HG02970 (cell line): ENCODE measurements at regions not wholly inside any gene's neighbourhood (a gene's known extent, or its start where the extent isn't known, plus 50 kb on each side); places are given as distances from the start of the nearest gene placed in this dataset.

Experiments used
- ATAC-seq: cut with Tn5 transposase; IDR thresholded peaks from one replicate; pipeline ENCODE4 v1.9.1; 2021; ENCODE audit warnings: mild to moderate bottlenecking, moderate library complexity, moderate number of reproducible peaks; ENCODE audit not compliant: unreplicated experiment, low FRiP score

DNA sequence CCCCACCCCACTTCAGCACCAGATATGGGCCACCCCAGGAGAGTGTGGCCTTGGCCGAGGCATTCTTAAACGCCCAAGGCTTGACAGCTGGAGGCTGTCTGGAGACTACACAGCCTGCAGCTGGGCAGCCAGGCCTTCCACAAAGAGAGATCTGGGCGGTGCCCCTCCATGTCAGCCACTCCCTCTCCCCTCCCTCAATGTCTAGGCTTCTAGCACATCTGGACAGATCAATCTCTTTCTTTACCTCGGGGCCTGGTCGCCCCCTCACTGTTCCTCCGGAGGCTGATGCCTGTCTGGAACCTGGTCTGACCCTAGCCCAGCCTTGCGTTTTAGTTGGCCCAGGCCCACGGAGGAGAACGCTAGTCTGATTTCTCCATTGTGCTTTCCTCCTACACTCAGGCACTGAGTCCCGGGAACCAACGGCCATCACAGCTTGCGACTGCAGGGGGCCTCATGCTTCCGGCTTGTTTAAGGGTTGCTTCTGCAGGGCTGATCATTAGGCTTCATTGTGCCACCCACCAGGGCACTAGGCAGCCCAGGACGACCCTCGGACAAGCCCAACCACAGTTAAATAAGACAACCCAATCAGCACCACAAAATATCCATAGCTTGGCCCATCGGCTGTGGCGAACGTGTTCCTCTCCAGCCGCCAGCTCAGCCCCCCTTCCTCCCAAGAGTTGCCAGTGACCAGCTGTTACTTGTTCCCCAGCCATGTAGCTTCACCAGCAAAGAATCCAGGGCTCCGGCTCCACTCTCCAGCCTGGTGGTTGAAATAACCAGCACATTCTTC, 200.6 kb downstream of the BCOR start:
- no peak for ATAC-seq

DNA sequence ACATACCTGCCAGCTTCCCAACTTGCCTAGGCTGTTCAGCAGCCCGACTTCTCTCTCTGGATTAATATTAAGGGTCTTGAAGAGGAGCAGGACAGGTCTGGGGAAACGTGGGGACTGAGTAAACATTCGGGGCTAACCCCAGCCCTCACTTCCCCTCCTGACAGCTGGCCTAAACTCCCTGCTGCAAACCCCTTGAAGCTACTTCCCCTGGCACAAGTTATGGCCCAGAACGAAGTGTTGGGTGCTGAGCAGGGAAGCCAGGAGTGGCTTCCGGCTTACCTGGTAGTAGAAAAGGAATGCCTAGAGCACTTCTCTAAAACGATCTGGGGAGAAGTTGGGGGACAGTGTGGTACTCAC, 200.0 kb downstream of the BCOR start:
- no peak for ATAC-seq

- no peak for ATAC-seq
Observed at GRCh38 chrX:39898147-39898546, 199.6 kb downstream of the BCOR start.

- no peak for ATAC-seq
Observed at GRCh38 chrX:39899059-39899458, 198.7 kb downstream of the BCOR start.

DNA sequence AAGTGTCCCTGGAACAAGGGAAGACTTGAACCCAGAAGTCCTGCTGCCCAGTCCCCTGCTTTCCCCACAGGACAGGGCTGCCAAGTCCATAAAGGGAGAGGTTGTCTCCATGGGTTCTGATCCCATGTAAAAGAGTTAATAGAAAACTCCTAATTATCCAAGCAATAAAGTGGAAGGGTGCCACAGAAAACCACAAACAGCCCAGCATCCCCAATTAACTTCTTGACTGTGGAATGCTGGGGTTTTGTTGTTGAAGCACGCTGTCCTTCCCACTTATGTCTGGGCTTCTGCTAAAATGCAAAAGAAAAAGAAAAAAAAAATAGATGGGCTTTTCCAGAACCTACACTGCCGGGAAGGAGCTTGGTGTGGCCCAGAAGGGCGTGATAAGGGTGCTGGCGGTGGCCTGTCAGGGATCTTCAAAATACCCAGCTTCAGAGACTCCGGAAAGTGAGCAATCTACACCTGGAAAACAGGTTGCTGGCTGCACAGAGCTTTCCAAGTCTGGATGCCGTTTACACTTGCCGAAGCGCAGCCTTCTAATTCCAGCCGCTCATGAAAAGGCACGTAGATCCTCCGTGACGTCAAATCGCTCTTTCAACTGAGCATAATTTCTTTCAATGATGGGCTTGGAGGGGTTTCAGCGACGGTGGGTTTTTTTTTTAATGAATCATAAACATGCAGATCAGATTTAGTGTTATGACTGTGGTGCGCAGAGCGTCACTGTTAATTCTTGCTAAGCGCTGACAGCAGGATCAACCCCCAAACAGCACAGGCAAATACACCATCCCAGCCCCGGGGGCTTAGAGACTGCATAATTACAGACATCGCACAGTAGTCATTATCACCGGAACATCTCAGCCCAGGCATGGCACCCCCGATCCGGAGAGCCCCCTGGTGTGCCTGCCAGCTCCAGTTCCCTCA, 197.6 kb downstream of the BCOR start:
- ATAC-seq = no peak

GRCh38 chrX:39900777-39901170, 197.0 kb downstream of the BCOR start:
- ATAC-seq = no peak

DNA sequence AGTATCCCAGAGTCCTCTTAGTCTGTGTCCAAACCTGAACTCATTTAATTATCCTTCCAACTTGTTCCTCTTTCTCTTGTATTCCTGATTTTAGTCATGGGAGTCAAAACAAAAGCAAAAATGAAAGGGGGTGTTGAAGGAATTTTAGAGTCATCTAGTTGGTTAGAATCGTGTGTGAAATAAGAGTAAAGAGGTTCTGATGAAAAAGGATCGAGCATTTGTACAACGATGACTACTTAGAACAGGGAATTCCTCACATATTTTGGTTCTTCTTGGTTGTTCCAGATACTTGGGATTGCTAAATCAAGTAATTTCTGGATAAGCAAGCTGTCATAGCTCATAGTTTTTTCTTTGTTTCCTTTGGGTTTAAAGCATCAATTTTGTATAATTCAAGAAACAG, 194.4 kb downstream of the BCOR start:
- no peak for ATAC-seq

DNA sequence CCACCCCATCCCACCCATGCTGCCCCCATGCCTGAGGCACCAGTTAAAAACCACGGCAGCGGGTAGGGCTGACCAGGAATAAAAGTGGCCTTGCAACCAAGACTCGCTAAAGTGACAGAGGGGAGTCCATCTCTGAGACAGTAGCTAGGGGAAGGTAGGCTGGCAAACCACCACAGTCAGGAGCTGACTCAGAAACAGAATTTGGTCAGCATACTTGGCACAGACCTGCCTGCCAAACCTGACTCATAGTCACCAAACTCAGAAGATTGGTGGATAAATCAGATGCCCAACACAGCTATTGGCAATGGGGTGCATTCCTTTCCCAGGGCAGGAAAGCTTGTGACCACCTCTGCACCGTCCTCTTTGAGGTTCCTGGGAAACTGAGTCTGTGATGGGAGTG, 193.8 kb downstream of the BCOR start:
- no peak for ATAC-seq

DNA sequence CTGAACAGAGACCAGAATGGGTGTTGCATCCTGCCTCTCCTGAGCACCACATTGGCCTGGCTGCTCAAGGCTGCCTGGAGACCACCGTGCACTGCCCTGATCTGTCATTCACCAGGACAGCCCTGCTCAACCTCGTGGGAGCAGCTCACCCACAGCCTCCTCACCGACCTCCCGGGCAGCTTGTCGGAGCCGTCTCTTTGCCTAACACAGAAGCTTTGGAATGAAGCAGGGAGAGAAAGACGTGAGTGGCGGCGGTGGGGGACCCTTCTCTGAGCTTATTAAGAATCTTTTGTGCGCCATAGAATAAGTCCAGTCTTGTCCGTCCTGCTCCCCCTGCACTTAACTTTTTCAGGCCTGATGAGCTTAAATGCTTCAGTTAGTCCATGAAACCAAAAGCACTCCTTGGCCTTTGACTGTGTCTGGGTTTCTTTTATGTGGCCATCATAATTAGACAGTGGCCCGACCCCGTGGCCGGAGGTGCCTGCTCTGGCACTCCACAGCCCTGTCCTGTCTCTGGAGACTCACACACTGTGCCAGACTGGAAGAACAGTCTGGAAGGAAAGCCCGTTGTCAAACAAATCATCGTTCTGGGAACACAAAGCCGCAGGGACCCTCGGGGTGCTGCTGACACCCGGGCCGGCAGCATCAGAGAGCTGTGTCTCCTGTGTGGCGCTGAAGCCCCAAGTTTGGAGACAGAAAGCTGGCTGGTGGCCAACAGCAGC, 192.8 kb downstream of the BCOR start:
- no peak for ATAC-seq

DNA sequence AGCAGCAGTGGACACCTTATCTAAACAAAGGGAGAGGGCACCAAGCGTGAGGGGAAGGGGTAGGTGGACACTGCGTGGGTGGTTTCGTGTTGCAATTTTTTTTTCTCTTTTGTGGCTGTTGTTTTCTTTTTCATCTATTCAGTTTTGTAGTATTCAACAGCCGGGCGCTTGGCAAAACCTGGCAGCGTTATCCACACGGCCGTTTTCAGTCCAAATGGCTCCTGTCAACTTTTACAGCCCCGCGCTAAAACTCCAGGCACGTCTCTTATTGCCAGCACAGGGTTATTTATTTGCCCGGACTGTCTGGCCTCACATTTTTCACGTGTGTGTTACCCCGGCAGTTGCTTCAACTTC, 192.2 kb downstream of the BCOR start:
- no peak for ATAC-seq

DNA sequence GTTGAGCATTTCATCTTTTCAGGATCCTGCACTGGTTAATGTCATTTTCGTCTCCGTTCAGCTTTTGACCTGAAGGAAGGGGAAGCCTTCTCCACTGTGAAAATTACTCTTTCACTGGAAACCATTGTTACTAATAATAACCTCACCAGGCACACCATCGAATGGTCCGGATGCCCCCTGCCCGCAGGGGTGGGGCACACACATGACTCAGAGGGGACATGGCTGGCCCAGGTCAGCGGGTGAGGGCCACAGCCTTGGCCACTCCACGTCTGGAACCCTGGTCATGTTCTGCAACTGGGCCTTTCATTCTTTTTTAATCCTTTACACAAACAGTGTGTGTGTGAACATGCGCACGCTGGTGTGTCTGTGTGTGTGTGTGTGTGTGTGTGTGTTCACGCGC, 191.8 kb downstream of the BCOR start:
- no peak for ATAC-seq

GRCh38 chrX:39907964-39908661, 189.6 kb downstream of the BCOR start:
- no peak for ATAC-seq

GRCh38 chrX:39909996-39910395, 187.8 kb downstream of the BCOR start:
- no peak for ATAC-seq

GRCh38 chrX:39910651-39911050, 187.1 kb downstream of the BCOR start:
- ATAC-seq = no peak

GRCh38 chrX:39911278-39911897, 186.4 kb downstream of the BCOR start:
- ATAC-seq = no peak

- ATAC-seq = no peak
Observed at GRCh38 chrX:39912126-39912525, 185.6 kb downstream of the BCOR start.

GRCh38 chrX:39915081-39915480, 182.7 kb downstream of the BCOR start:
- no peak for ATAC-seq

GRCh38 chrX:39915596-39915995, 182.2 kb downstream of the BCOR start:
- no peak for ATAC-seq

DNA sequence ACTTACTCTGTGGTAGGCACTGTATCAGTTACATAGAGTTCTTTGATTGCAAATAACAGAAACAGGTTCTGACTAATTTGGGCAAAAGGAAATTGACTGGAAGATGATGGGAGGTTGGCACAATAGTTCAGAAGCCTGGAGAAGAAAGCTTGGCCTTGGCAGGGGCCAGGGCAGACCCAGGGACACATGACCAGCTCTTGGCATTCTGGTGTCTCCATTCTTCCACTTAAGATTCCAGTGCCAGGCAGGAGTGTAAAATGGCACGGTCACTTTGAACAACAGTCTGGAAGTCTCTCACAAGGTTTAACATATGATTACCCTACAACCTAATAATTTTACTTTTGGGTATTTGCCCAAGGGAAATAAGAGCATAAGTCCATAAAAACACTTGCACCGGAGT, 175.9 kb downstream of the BCOR start:
- ATAC-seq = no peak

GRCh38 chrX:39922488-39922887, 175.3 kb downstream of the BCOR start:
- no peak for ATAC-seq
